GM12878 (cell line): ENCODE measurements at regions not wholly inside any gene's neighbourhood (a gene's known extent, or its start where the extent isn't known, plus 50 kb on each side); places are given as distances from the start of the nearest gene placed in this dataset.

Experiments used
- RAD21 ChIP-seq: IDR thresholded peaks from 2 replicates; pipeline ENCODE4 v1.6.1; 2011; ENCODE audit warnings: mild to moderate bottlenecking, low read depth, low read length, moderate library complexity; ENCODE audit not compliant: insufficient read depth
- RCOR1 ChIP-seq: conservative IDR thresholded peaks from 2 replicates; pipeline ENCODE4 v1.6.1; 2012; ENCODE audit warnings: low read depth, low read length, improper control_type of control experiment
- RELA ChIP-seq: fragments of 450-650 bp; IDR thresholded peaks from 2 replicates; pipeline ENCODE4 v1.8.0; 2014; ENCODE audit warnings: borderline replicate concordance; ENCODE audit not compliant: partially characterized antibody
- SMAD5 ChIP-seq: IDR thresholded peaks from 2 replicates; pipeline ENCODE4 v1.6.1; 2016; ENCODE audit warnings: antibody characterized with exemption, low read depth
- TARDBP ChIP-seq: IDR thresholded peaks from 2 replicates; pipeline ENCODE4 v1.6.1; 2016; ENCODE audit warnings: borderline replicate concordance
- TF ChIP-seq, protein P1 (sequence below): fragments of 450-650 bp; formaldehyde crosslinking; IDR thresholded peaks from 2 replicates; pipeline ENCODE4 v1.4.0; 2020; ENCODE audit warnings: mild to moderate bottlenecking, moderate library complexity
- TF ChIP-seq, protein P2 (sequence below): fragments of 150-350 bp; IDR thresholded peaks from 2 replicates; pipeline ENCODE4 v1.6.1; 2016; ENCODE audit warnings: low read depth, low read length
- TF ChIP-seq, protein P3 (sequence below), 3 experiments: IDR thresholded peaks in 2 of 3; conservative IDR thresholded peaks in 1 of 3; 2 replicates each; pipeline ENCODE4 v1.5.1; 2011; ENCODE audit warnings: low read depth in 3 of 3, low read length in 3 of 3, mild to moderate bottlenecking in 3 of 3, control low read depth in 2 of 3, moderate library complexity in 2 of 3, inconsistent platforms in 1 of 3, mixed read lengths in 1 of 3; ENCODE audit not compliant: control insufficient read depth in 2 of 3, insufficient read depth in 1 of 3; ENCODE audit errors: extremely low read depth in 1 of 3

DNA sequence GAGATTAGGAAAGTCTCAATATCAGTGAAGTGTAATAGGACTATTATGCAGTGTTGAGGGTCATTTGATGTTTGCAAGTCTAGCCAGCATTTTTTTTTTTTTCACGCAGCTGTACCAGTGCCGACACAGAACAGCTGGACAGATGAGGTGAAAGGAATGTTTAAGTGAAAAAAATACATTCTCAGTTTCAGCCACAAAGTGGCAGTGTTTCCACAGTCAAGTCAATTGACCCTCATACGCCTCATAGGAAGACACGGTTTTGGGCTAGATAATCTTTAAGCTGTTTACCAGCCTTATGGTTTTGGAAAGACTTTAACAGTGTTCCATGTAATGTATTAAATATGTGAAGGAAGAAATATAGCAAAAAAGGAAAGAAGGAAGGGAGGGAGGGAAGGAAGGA lies 349.9 kb upstream of the ANO3 start:
- TF ChIP-seq, protein P1, sequence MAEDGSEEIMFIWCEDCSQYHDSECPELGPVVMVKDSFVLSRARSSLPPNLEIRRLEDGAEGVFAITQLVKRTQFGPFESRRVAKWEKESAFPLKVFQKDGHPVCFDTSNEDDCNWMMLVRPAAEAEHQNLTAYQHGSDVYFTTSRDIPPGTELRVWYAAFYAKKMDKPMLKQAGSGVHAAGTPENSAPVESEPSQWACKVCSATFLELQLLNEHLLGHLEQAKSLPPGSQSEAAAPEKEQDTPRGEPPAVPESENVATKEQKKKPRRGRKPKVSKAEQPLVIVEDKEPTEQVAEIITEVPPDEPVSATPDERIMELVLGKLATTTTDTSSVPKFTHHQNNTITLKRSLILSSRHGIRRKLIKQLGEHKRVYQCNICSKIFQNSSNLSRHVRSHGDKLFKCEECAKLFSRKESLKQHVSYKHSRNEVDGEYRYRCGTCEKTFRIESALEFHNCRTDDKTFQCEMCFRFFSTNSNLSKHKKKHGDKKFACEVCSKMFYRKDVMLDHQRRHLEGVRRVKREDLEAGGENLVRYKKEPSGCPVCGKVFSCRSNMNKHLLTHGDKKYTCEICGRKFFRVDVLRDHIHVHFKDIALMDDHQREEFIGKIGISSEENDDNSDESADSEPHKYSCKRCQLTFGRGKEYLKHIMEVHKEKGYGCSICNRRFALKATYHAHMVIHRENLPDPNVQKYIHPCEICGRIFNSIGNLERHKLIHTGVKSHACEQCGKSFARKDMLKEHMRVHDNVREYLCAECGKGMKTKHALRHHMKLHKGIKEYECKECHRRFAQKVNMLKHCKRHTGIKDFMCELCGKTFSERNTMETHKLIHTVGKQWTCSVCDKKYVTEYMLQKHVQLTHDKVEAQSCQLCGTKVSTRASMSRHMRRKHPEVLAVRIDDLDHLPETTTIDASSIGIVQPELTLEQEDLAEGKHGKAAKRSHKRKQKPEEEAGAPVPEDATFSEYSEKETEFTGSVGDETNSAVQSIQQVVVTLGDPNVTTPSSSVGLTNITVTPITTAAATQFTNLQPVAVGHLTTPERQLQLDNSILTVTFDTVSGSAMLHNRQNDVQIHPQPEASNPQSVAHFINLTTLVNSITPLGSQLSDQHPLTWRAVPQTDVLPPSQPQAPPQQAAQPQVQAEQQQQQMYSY (CRISPR knock-in tag) = no peak
- TF ChIP-seq RELA (no peak), TARDBP (no peak), RCOR1 (no peak), RAD21 (peak; percentile 91), SMAD5 (no peak)
- TF ChIP-seq, protein P2, sequence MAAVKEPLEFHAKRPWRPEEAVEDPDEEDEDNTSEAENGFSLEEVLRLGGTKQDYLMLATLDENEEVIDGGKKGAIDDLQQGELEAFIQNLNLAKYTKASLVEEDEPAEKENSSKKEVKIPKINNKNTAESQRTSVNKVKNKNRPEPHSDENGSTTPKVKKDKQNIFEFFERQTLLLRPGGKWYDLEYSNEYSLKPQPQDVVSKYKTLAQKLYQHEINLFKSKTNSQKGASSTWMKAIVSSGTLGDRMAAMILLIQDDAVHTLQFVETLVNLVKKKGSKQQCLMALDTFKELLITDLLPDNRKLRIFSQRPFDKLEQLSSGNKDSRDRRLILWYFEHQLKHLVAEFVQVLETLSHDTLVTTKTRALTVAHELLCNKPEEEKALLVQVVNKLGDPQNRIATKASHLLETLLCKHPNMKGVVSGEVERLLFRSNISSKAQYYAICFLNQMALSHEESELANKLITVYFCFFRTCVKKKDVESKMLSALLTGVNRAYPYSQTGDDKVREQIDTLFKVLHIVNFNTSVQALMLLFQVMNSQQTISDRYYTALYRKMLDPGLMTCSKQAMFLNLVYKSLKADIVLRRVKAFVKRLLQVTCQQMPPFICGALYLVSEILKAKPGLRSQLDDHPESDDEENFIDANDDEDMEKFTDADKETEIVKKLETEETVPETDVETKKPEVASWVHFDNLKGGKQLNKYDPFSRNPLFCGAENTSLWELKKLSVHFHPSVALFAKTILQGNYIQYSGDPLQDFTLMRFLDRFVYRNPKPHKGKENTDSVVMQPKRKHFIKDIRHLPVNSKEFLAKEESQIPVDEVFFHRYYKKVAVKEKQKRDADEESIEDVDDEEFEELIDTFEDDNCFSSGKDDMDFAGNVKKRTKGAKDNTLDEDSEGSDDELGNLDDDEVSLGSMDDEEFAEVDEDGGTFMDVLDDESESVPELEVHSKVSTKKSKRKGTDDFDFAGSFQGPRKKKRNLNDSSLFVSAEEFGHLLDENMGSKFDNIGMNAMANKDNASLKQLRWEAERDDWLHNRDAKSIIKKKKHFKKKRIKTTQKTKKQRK = no peak
- TF ChIP-seq, protein P3, sequence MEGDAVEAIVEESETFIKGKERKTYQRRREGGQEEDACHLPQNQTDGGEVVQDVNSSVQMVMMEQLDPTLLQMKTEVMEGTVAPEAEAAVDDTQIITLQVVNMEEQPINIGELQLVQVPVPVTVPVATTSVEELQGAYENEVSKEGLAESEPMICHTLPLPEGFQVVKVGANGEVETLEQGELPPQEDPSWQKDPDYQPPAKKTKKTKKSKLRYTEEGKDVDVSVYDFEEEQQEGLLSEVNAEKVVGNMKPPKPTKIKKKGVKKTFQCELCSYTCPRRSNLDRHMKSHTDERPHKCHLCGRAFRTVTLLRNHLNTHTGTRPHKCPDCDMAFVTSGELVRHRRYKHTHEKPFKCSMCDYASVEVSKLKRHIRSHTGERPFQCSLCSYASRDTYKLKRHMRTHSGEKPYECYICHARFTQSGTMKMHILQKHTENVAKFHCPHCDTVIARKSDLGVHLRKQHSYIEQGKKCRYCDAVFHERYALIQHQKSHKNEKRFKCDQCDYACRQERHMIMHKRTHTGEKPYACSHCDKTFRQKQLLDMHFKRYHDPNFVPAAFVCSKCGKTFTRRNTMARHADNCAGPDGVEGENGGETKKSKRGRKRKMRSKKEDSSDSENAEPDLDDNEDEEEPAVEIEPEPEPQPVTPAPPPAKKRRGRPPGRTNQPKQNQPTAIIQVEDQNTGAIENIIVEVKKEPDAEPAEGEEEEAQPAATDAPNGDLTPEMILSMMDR (IDR thresholded peaks at IDR 0.05 in 2 of 3, conservative IDR thresholded peaks at IDR 0.05 in 1 of 3; ENCODE audit: control insufficient read depth in 2 of 3, extremely low read depth in 1 of 3, insufficient read depth in 1 of 3, low read depth in 3 of 3, low read length in 3 of 3) = peak; percentile 39 to 65 (median 51); a peak in 5 of 6 replicates
